CD4-positive, alpha-beta T cell treated with Interleukin-1 beta for 1 hour (primary cell): ENCODE measurements at regions not wholly inside any gene's neighbourhood (a gene's known extent, or its start where the extent isn't known, plus 50 kb on each side); places are given as distances from the start of the nearest gene placed in this dataset.

Source experiments
- DNase-seq, 2 donors: peaks; one replicate each; pipeline ENCODE4 v3.0.0-alpha.2; 2020 to 2022

DNA sequence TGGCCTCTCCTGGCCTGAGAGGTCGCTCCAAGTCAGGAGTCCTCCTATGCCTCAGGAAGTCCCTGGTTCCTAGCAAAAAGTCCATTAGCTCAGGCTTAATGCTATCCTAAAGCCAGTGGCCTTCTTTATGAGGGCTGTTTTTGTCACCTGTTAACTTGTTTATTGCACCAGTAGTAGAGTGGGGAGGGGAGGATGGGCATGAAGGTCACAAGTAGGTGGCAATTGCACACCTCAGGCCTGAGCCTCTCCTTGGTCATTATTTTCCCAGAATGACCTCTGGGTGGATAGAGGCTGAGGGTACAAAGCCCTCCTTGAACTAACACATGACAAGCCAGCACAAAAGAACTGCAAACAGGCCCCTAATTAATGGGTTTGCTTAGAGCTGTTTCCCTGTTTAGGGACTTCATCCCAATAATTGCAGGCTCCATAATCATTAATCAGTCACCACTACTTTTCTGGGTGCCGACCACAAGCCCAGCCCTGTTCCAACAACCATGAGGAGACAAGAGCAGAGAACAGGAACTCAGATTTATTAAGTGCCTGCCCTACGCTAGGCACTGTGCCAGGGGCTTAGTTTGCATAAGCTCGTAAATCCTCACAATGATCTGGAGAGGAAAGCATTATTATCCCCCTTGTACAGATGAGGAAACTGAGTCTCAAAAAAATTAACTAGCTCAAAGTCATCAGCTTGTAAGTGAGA lies 123.0 kb upstream of the PKDCC start:
- no peak for DNase-seq

DNA sequence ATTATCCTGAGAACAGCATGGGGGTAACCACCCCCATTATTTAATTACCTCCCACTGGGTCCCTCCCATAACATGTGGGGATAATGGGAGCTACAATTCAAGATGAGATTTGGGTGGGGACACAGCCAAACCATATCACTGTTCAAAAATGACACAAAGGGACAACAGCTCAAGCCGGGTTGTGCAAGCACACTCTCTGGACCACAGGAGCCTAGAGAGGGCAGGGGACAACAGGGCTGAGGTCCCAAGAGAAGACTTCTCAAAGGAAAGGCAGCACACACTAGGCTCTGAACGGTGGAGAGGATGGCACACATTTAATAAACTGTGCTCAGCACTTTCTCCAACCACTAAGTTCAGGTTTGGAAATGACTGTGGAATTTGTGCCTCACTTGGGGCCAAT lies 122.1 kb upstream of the PKDCC start:
- DNase-seq, result no peak

DNA sequence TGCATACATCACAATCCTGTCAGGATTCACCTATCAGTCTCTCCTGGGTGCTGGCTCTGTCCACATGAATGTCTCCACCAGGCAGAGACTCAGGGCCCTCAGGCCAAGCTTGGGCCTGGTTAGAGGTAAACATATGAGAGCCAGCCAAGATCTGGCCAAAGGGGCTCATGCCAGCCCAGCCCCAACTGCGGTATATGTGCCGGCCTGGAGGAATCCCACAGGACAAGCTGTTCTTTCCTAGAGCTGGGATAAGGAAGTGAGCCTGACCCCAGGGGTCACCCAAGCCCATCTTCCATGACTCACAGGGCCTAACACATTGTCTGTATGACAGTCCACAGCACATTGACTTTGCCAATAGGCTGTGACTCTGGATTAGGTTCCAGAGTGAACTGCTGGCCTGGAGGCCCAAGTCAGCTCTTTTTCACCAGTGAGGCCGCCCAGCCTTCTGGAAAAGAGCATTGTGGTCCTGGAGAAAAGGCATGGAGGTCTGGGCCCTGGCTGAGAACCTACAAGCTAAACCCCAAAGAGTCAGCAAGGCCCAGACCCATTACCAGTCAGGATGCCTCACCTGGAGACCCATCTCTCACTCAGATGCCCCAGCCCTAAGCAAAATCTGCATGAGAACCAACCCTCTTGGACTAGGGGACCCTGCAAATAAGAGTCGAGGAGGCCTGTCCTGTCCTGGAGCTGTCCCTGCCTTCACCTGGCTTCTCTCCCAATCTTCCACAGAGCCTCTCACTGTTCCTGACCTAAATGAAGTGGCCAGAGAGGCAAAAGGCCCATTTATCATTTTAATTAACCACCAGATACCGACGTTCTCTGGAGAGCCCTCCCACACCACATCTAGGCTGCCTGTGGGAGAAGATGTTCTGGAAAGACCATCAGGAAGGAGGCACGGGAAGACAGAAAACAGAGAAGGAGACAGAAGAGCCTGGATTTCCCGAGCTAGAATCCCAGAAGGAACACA lies 120.9 kb upstream of the PKDCC start:
- DNase-seq, result no peak

DNA sequence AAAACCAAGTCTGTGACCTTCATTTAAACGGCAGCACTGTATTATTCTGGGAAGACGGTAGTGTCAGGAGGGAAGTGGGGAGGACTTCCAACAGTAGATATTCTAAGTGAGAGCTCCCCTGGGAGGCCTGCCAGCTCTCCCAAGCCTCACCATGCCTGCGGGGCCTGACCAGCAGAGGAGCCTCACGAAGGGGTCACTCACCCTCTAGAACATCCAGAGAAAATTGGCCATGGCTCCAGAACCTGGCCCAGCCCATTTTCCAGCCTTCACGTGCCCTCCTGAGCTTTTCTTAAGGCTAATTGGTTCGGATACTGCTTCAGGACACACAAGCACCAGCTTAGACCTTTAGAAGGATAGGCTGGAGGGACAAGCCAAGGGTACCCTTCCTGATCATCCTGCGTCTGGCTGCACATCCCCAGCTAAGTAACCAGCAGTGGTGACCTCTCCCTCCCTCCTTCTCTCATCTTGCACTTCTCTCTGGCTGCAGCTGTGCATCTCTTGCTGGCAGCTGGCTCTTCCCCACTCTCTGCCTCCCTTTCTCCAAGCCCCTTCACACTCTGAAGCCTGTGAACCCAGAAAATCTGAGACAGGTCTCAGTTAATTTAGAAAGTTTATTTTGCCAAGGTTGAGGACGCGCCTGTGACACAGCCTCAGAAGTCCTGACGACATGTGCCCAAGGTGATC lies 120.1 kb upstream of the PKDCC start:
- DNase-seq, result no peak

DNA sequence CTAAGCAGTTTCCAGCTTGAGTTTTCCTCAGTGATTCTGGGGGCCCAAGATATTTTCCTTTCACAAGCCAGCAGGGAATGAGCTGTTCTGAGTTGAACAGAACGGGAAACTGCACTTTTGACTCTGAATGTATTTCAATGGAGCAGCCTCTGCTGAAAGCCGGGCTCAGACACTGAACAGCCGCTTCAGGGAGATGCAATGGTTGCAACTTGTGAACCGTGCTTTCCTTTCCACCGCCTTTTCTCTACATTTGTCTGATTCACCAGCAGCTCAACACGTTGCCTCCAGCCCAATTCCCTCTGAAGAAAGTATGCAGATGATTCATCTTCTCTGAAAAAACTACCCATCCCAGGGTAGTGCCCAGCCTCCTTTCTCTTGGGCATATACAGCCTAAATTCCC lies 119.3 kb upstream of the PKDCC start:
- no peak for DNase-seq

DNA sequence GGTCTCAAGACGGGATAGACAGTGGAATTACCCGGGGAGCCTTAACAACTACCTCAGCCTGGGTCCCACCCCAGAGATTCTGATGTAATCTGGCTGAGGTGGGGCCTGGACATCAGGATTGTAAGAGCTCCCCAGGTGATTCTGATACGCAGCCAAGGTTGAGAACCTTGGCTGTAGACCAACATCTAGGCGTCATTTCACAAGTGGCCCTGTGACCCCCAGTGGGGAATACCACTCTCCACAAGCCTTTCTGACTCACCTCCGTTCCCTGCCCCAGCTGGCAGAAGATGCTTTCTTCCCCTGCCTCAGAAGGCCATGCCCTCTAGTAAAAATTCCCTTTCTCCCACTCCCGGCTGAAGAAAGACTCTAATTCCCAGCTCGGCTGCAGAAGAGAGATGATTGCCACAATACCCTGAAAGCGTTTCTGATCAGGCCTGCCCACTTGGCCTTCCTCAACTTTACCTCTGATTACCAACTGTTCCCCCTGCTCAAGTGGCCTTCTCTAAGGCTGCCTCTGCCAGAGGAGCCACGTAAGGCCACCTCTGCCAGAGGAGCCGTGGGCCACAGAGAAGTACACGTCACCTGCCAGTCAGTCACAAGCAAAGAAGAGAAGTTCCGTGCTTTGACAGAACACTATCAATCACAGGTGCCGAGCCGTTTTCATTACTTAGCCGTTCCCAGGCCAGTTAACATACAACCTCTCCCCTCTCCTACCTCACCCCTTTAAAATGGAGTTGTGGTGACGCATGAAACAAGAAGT lies 116.8 kb upstream of the PKDCC start:
- DNase-seq, result no peak

DNA sequence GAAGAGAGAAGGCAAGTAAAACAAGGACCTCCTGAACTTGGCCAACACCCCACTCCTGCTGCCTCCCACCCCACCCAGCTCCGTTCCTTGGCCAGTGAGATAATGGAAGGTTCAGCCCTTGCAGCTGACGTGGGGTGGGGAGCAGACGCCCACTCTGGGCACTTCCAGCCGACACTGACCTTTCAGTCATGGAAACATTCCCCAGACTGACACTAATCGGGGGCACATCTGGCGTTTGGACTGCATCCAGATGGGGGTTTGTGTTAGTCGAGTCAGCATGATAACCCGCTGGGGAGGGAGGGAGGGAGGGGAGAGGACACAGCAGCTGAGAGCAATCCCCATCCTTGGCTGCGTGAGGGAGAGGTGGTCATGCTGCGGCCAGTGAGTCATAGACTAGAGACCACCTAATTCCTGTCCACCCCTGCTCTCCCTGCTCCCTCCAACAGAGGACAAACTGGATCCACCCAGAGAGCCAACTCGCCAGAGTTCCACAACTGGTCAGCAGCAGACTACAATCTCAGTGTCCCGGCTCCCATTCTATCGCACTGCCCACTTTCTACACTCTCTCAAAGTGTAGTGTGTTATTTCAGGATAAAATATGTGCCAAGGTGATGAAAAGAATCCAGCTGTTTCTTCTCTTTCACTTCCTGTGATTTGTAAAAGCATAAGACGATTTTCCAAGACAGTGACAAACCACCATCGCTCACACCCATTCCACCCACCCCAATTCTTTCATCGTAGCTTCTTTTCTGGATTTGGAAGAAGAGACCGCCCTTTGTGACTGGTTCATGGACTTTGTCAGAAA lies 115.4 kb upstream of the PKDCC start:
- no peak for DNase-seq

DNA sequence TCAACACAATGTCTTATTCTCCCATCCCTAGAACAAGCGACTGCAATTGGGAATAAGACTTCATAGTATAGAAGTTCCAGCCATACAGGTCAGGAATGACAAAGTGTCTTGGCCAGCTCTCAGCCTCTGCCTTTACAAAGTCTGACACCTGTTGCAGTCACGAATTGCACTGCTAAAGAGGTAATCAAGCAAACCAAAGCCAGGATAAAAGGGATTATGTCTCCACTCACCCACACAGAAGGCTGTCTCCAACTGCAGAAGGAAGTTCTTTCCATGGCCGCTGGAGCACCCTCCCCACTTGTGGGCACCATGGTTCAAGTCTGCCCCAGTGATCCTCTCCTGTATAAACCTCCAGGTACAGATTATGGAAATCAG lies 114.8 kb upstream of the PKDCC start:
- no peak for DNase-seq

DNA sequence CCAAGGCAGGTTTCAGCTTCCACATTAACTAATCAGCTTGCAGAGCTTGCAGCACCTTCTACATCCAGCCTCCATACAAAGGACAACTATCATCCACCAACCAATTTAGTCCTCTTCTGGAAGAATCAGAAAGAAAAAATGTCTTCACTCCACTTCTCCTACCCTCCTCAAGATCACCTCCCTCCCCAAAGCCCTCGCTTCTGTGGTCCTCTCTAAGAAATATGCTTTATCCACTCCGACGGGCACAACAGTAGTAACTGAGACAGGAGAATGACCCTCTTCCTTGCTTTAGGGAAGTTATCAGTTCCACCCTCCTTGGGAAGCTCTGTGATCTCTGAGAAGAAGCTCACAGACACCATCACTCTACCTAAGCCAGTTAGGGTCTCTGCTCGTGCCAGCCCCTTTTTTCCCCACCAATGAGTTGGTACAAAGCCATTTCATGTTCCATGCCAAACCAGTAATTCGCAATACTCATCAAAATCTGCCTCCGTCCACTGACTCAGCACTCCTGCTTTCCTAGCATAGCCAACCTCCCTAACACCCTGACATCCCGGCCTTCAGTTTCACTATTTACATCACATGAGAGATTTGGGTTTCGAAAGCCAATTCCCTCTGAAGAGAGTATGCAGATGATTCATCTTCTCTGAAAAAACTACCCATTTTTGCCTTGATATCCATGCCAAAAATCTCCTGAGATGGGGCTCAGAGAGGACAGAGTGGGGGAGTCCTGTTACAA lies 114.1 kb upstream of the PKDCC start:
- DNase-seq, result no peak

DNA sequence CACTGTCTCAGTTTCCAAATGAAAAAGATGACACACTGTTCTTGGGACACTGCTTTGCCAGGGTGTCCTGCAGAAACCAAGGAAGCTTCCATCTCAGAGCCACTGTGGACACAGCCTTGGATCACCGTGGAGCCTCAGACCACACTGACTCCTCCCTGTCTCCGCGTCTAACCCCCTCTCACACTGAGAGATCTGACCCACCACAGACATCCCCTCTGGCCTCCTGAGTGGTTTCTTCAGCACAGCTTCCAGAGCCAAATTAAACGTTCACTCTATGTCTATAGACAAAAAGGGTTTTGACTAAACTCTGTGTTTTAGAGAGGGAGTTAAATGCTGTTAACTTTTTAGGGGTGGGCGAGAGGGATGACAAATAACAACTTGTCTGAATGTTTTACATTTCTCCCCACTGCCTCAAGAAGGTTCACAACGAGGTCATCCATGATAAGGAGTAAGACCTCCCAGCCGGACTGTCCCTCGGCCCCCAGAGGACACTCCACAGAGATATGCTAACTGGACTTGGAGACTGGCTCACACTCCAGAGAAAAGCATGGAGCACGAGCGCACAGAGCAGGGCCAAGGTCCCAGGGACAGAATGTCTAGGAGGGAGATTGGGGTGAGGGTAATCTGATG lies 113.4 kb upstream of the PKDCC start:
- no peak for DNase-seq

DNA sequence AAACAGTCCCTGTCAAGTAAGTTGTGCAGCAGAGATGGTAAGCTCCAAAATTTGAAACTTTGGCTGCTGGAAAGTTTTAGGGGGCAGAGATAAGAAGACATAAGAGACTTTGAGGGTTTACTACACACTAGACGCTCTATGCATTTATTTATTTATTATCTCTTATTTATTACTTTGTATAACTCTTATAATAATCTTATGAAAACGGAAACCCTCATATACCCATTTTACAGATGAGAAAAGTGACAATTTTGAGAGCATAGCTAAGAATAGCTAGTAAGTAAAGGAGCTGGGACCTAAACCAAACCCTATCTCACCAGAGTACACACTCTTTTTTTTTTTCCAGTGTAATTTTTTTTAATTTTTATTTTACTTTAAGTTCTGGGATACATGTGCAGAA lies 112.8 kb upstream of the PKDCC start:
- no peak for DNase-seq

DNA sequence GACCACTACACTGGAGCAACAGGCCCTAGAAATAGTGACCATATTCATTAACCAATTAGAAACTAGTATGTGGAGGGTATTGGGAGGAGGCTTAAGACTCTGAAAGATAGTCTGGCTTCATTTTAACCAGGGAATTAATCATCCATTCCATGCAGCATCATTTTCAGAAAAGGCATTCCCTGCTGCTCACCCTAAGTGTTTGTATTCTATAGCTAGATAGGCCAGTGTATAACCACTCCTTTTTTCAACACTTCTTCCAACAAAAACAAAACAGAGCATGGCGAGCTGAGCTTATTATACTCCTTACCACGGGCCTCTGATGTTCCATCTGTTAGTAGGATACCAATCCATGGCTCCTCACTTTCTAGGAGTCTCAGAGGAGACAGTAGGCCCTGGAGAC lies 112.0 kb upstream of the PKDCC start:
- DNase-seq, result no peak

DNA sequence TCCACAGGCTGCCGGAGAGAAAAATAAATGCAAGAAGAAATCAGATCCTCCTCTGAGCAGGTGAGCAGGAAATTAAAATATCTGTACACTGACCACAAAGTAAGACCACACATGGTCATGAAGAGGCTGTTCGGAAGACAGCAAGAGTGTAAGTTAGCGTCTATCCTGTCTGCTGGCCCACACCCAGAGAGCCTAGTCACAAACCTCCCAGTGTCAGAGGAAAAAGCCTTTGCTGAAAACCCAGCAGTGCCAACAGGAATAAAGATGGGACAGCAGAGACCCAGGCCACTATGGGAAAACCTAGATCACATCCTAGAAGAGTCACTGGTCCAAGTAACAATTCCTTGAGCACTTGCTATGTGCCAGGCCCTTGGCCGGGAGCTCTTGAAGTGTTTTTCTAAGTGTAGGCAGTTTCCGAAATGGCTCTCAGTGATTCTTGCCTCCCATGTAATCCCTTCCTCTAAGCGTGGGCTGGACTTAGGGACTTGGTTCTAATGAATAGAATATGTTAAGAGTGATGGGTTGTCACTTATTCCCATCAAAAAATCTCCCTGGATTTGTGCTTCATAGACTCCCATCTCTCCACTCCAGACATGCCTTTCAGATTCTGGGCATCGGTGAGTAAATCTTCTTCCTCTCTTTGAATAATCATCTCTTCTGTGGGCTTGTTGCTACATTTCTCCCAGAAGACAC lies 110.9 kb upstream of the PKDCC start:
- DNase-seq, result no peak

DNA sequence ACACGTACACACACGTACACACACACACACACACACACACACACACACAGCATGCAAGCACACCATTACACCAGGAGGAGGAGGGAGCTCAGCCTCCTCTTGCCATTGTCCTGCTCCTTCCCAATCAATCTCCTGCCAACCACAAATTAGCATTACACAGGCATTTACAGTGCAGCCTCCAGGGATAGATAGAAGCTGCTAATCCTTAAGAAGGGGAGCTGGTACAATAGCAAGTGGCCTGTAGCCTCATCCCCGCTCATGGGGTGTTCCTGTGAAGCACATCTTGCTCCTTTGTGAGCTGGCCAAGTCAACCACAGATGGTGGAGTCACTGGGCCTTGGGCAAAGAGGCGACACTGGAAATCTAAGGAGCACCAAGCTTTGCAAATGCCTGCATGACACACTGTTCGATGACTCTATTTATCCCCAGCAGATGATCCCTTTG lies 110.3 kb upstream of the PKDCC start:
- DNase-seq, result no peak

DNA sequence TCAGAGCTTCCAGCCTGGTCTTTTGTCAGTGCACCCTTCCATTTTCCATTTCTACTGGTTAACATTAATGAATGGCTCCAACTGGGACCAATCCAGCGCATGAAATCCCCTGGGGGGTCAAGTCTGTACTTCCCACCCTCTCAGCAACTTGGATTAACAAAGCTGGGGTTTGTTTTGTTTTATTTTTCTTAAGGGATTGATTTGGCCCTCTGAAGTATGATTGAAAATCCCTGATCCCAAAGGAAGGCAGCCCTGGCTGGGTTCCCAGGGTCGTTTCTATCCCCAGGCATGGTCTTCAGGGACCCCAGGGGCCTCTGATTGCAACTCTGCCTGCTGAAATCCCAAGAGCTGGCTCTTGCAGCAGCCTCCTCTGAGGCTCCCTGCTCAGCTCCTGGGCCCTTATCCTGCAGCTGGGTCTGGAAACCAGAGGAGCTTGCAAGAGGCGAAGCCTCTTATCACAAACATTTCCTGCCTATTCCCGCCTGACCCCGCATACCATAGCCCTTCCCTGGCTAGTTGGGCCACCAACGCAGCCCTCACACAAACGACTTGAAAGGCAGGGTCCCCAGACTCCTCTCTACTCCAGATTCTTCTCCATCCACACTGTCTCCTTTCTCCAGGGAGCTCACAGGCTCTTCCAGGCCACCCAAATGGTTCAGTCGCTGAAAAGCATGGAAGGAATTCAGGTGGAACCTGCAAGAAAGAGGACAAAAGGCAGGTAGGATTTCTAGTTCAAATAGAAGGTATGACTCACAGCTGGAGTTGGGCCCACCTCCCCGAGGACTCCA lies 109.7 kb upstream of the PKDCC start:
- DNase-seq, result no peak

DNA sequence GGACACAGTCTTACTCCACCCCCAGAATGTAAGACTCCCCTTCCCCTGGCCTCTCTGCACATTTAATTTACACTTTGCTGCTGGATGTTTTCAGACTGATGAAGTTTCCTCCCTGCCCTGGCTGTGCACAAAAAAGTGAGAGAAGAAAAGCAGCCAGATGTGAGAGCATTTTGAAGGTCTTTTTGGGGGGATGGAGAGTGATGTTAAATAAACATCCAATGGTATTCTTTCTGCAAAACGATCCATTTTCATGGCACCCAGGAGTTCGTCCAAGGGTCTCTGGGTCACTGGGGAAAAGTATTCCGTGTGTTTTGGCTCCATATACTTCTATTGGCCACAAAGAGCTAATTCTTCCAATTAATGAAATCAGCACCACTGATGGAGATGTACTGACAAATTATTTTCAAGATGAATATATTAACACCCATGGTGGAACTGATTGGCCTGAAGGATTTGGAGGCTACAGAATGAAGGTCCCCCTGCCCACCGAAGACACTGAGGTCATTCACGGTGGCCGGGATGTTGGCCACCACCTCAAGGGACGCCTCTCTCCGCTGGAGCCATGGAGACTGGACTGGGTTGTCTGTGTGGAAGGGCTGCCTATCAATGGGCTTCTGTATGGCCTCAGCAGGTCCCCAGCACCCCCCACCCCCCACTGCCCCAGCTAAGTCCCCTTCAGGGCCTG lies 107.6 kb upstream of the PKDCC start:
- DNase-seq, result no peak

DNA sequence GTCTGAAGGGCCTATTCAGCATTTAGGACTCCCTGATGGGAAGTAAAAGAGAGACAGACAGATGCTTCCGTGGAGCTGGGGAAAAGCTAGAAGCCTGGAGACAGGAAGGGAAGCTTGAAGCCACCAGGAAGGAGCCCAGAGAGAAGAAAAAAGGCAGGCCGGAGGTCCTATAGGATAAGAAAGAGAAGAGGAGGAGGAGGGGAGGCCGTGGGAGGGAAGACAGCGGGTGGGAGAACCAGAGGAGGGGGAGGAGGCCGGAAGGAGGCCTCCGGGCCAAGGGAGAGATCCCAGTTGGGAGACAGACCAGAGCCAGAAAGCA lies 107.1 kb upstream of the PKDCC start:
- DNase-seq, result no peak

DNA sequence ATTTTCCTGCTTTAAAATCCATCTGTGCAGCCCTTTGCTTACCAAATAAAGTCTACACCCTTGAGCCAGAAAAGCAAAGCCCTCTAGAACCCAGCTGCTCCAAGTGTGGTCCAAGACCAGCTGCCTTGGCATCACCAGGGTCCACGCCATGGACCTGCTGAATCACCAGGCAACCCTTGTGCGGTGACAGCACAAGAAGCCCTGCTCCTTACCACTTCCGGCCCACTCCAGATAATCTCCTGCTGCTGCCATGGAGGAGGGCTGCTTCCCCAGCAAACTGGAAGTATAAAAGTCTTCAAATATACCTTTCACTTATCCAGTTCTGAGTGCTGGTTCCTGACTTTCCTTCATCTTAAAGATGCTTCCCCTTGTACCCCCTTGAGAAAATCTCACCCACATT lies 106.0 kb upstream of the PKDCC start:
- DNase-seq, result no peak

DNA sequence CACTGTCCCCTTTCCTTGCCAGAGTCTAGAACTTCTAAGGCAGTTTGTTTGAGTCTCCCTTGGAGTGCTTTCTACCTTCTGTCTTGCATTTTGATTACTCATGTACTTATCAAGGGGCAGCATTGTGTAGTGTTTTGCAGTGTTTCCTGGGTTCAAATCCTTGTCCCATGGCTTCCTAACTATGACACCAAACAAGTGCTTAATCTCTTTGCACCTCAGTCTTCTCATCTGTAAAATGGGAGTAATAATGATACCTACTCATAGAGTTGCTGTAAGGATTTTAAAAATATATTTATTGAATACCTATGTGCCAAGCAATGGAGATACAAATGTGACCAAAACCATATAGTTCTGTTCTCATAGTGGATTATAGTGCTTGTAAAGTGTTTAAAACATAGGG lies 105.5 kb upstream of the PKDCC start:
- no peak for DNase-seq
